MM.1S (cell line): ENCODE measurements at regions not wholly inside any gene's neighbourhood (a gene's known extent, or its start where the extent isn't known, plus 50 kb on each side); places are given as distances from the start of the nearest gene placed in this dataset.

Source experiments
- CTCF ChIP-seq: fragments of 300-600 bp; sonication (generic); IDR thresholded peaks from 2 replicates; pipeline ENCODE4 v1.5.1; 2016; ENCODE audit warnings: antibody characterized with exemption, low read length, mixed read lengths
- EZH2 ChIP-seq: fragments of 300-600 bp; sonication (generic); optimal IDR thresholded peaks from 2 replicates; pipeline ENCODE3; 2017; ENCODE audit warnings: low read depth, mild to moderate bottlenecking, antibody characterized with exemption, low read length, mixed read lengths

DNA sequence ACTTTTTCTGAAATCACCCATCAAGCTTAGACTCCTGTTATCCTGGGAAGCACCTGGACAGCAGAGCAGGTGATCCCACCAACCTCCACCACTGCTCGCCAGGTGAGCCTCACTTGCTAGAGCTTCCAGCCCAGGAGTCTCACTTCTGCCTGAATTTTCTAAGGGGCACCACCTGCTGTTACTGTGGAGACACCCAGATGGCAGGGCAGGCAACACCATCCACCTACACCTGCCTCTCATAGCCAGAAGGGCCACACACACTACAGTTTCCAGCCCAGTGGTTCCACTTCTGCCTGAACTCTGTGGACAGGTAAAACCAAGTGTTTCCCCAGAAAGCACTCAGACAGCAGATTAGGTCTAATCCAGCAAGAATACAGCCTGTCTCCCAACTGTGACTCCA, 262.0 kb downstream of the ARAP2 start:
- no peak for TF ChIP-seq CTCF
- TF ChIP-seq EZH2: no peak
